ENCODE measurements at regions not wholly inside any gene's neighbourhood (a gene's known extent, or its start where the extent isn't known, plus 50 kb on each side); places are given as distances from the start of the nearest gene placed in this dataset.
"Not testable (repeated sequence)": the region's sequence is repeated elsewhere in the genome, so short reads cannot be mapped to it uniquely, and the experiment has no call there.

DNA sequence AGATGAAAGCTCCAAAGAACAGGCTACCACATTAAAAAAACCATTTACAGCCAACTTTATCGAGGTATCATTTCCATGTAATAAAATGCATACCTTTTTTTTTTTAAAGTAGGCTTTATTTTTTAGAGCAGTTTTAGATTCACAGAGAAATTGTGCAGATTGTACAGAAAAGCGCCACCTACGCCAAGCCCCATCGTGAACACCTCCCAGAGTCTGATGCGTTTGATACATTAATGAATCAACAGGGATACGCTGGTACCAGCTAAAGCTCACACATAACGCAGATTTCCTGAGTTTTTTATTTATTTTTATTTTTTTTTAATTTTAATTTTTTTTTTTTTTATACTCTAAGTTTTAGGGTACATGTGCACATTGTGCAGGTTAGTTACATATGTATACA lies 129.9 kb downstream of the KIF26A start:
- H3K36me3 ChIP-seq (ENCODE audit: control insufficient read depth in 4 of 4, insufficient read depth in 3 of 4, low read depth in 1 of 4, low read length in 3 of 4) = no peaks in the 10 kb centered on the region
- H3K4me3 ChIP-seq (ENCODE audit: low read depth in 1 of 3, low read length in 3 of 3) = no peak overlapping the region
- no peak overlapping the region for H3K27ac ChIP-seq (ENCODE audit: low read depth in 1 of 2, low read length in 2 of 2)
- H3K9me3 ChIP-seq (ENCODE audit: control insufficient read depth in 4 of 4, low read length in 3 of 4) = no peaks in the 10 kb centered on the region
- WGBS = 86% methylated on average over 7 of the region's 7 CpGs
- DNase-seq (ENCODE audit: low spot score) = no peak
- no peak overlapping the region for H3K9ac ChIP-seq (ENCODE audit: low read depth in 1 of 2, low read length in 2 of 2)
- no peaks in the 10 kb centered on the region for H3K4me1 ChIP-seq (ENCODE audit: control insufficient read depth in 4 of 4, insufficient read depth in 4 of 4, low read length in 3 of 4)
- TF ChIP-seq, protein P1, sequence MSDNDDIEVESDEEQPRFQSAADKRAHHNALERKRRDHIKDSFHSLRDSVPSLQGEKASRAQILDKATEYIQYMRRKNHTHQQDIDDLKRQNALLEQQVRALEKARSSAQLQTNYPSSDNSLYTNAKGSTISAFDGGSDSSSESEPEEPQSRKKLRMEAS (IDR thresholded peaks at IDR 0.05) = no peak
- TF ChIP-seq RAD21 (IDR thresholded peaks at IDR 0.05) (no peak), HNF4G (IDR thresholded peaks at IDR 0.05) (no peak), GABPA (IDR thresholded peaks at IDR 0.05 in 1 of 2, conservative IDR thresholded peaks at IDR 0.05 in 1 of 2) (no peak), TAF1 (conservative IDR thresholded peaks at IDR 0.05) (no peak)
- H3K27me3 ChIP-seq (ENCODE audit: control insufficient read depth in 4 of 4, insufficient read depth in 4 of 4, low read length in 3 of 4) = no peaks in the 10 kb centered on the region

DNA sequence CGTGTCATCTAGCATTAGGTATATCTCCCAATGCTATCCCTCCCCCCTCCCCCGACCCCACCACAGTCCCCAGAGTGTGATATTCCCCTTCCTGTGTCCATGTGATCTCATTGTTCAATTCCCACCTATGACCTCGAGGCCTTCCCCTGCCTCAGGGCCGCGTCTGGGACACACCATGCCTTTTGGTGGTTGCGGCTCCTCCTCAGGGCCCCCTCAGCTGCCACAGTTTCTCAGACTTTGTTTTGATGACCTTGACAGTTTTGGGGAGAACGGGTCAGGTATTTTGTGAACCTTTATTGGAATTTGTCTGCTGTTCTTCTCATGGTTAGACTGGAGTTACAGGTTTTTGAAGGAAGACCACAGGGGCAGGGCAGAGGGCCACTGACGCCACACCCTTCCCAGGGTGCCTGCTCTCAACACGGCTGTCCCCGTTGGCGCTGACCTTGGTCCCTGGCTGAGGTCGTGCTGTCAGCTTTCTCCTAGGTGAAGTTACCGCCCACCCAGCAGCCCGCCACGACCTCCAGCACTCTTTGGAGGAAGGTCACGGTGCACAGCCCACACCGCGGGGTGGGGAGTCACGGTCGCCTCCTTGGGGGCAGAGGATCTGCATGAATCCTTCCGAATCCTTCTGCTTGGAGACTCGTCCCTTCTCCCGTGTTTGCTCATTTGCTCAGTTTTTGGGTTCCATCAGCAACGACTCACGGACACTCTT lies 130.5 kb downstream of the KIF26A start:
- WGBS = 83% methylated on average over 24 of the region's 25 CpGs
- no peak for DNase-seq (ENCODE audit: low spot score)
- TF ChIP-seq SP1 (IDR thresholded peaks at IDR 0.05) (no peak), FOXA2 (IDR thresholded peaks at IDR 0.05) (no peak), YY1 (IDR thresholded peaks at IDR 0.05) (no peak), FOXA1 (IDR thresholded peaks at IDR 0.05) (no peak), HNF4A (conservative IDR thresholded peaks at IDR 0.05) (no peak), NR2F2 (IDR thresholded peaks at IDR 0.05) (no peak)
- TF ChIP-seq, protein P1 (IDR thresholded peaks at IDR 0.05) = no peak
- Histone ChIP-seq H3K9ac (ENCODE audit: low read depth in 1 of 2, low read length in 2 of 2) (no peak overlapping the region), H3K27ac (ENCODE audit: low read depth in 1 of 2, low read length in 2 of 2) (no peak overlapping the region), H3K4me3 (ENCODE audit: low read depth in 1 of 3, low read length in 3 of 3) (no peak overlapping the region), H3K27me3 (ENCODE audit: control insufficient read depth in 4 of 4, insufficient read depth in 4 of 4, low read length in 3 of 4) (no peaks in the 10 kb centered on the region), H3K36me3 (ENCODE audit: control insufficient read depth in 4 of 4, insufficient read depth in 3 of 4, low read depth in 1 of 4, low read length in 3 of 4) (no peaks in the 10 kb centered on the region), H3K4me1 (ENCODE audit: control insufficient read depth in 4 of 4, insufficient read depth in 4 of 4, low read length in 3 of 4) (no peaks in the 10 kb centered on the region), H3K9me3 (ENCODE audit: control insufficient read depth in 4 of 4, low read length in 3 of 4) (no peaks in the 10 kb centered on the region)

DNA sequence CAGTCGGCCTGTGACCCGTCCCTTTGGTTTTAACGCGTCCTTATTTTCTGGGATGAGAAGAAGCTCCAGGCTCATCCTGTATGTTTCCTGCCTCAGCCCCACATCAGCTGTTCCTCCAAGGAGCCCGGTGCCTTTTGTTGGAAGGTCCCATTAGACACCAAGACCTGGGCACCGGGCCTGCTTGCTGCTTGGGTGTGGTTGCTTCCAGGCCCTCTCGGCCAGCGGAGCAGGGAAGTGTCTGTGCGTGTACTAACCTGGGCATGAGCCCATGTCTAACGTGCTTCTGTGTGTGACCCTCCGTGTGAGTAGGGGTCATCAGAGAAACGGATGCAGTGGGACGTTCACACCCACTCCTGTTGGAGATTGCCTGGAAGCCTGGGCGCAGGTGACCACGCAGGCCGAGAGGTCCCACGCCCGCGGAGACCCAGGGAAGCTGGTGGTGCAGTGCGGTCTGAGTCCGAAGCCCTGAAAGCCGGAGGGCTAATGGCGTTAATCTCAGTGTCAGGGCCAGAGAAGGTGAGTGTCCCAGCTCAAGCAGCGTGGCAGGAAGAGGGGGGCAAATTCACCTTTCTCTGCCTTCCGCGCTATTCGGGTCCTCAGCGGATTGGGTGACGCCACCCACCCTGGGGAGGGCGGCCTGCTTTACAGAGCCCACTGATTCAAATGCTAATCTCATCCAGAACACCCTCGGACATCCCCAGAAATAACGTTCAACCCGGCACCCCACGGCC lies 131.3 kb downstream of the KIF26A start:
- not testable (repeated sequence) for H3K27me3 ChIP-seq (ENCODE audit: control insufficient read depth in 4 of 4, insufficient read depth in 4 of 4, low read length in 3 of 4); DNase-seq (ENCODE audit: low spot score); H3K36me3 ChIP-seq (ENCODE audit: control insufficient read depth in 4 of 4, insufficient read depth in 3 of 4, low read depth in 1 of 4, low read length in 3 of 4); H3K9me3 ChIP-seq (ENCODE audit: control insufficient read depth in 4 of 4, low read length in 3 of 4); H3K9ac ChIP-seq (ENCODE audit: low read depth in 1 of 2, low read length in 2 of 2); H3K4me1 ChIP-seq (ENCODE audit: control insufficient read depth in 4 of 4, insufficient read depth in 4 of 4, low read length in 3 of 4); H3K4me3 ChIP-seq (ENCODE audit: low read depth in 1 of 3, low read length in 3 of 3); H3K27ac ChIP-seq (ENCODE audit: low read depth in 1 of 2, low read length in 2 of 2)
- WGBS = 92% methylated on average over 34 of the region's 34 CpGs

DNA sequence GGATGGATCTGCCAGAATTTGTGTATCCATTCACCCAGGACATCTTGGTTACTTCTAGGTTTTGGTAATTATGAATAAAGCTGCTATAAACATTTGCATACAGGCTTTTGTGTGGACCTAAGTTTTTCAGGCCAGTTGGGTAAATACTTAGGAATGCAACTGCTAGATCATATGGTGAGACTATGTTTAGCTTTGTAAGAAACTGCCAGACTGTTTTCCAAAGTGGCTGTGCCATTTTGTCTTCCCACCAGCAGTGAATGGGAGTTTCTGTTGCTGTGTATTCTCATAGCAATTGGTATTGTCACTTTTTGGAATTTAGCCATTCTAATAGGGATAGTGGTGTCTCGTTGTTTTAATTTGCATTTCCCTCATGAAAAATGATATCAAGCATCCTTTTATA lies 133.0 kb downstream of the KIF26A start:
- 82% methylated on average over 1 of the region's 1 CpG for WGBS
- Histone ChIP-seq H3K36me3 (ENCODE audit: control insufficient read depth in 4 of 4, insufficient read depth in 3 of 4, low read depth in 1 of 4, low read length in 3 of 4) (no peaks in the 10 kb centered on the region), H3K9ac (ENCODE audit: low read depth in 1 of 2, low read length in 2 of 2) (no peak overlapping the region), H3K27ac (ENCODE audit: low read depth in 1 of 2, low read length in 2 of 2) (no peak overlapping the region), H3K27me3 (ENCODE audit: control insufficient read depth in 4 of 4, insufficient read depth in 4 of 4, low read length in 3 of 4) (no peaks in the 10 kb centered on the region), H3K4me1 (ENCODE audit: control insufficient read depth in 4 of 4, insufficient read depth in 4 of 4, low read length in 3 of 4) (no peaks in the 10 kb centered on the region), H3K4me3 (ENCODE audit: low read depth in 1 of 3, low read length in 3 of 3) (no peak overlapping the region), H3K9me3 (ENCODE audit: control insufficient read depth in 4 of 4, low read length in 3 of 4) (no peaks in the 10 kb centered on the region)
- DNase-seq (ENCODE audit: low spot score) = no peak
- no peak for TF ChIP-seq EGR1 (IDR thresholded peaks at IDR 0.05; ENCODE audit: low read depth in 2 of 2)
- TF ChIP-seq, protein P2, sequence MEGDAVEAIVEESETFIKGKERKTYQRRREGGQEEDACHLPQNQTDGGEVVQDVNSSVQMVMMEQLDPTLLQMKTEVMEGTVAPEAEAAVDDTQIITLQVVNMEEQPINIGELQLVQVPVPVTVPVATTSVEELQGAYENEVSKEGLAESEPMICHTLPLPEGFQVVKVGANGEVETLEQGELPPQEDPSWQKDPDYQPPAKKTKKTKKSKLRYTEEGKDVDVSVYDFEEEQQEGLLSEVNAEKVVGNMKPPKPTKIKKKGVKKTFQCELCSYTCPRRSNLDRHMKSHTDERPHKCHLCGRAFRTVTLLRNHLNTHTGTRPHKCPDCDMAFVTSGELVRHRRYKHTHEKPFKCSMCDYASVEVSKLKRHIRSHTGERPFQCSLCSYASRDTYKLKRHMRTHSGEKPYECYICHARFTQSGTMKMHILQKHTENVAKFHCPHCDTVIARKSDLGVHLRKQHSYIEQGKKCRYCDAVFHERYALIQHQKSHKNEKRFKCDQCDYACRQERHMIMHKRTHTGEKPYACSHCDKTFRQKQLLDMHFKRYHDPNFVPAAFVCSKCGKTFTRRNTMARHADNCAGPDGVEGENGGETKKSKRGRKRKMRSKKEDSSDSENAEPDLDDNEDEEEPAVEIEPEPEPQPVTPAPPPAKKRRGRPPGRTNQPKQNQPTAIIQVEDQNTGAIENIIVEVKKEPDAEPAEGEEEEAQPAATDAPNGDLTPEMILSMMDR (IDR thresholded peaks at IDR 0.05; ENCODE audit: low read depth, low read length, missing input control) = no peak
- TF ChIP-seq RAD21 (IDR thresholded peaks at IDR 0.05) = no peak
- no peak for TF ChIP-seq FOXA1 (IDR thresholded peaks at IDR 0.05)
- TF ChIP-seq, protein P3, sequence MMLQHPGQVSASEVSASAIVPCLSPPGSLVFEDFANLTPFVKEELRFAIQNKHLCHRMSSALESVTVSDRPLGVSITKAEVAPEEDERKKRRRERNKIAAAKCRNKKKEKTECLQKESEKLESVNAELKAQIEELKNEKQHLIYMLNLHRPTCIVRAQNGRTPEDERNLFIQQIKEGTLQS (IDR thresholded peaks at IDR 0.05) = no peak
- TF ChIP-seq SP1 (IDR thresholded peaks at IDR 0.05) = no peak
- TF ChIP-seq HNF4G (IDR thresholded peaks at IDR 0.05) = no peak
- no peak for TF ChIP-seq FOXA2 (IDR thresholded peaks at IDR 0.05)
